Neural crest cell (in vitro differentiated cells): ENCODE measurements at regions not wholly inside any gene's neighbourhood (a gene's known extent, or its start where the extent isn't known, plus 50 kb on each side); places are given as distances from the start of the nearest gene placed in this dataset.

Experiments used
- DNase-seq: peaks from one replicate; pipeline ENCODE4 v3.0.0; 2021; ENCODE audit warnings: low read depth, mixed read lengths, low spot score
- H3K27ac Mint-ChIP-seq: one replicate; pipeline ENCODE4 v1.8.0; 2021; ENCODE audit warnings: mild to moderate bottlenecking, mixed read lengths; ENCODE audit not compliant: unreplicated experiment
- H3K27me3 Mint-ChIP-seq: 2 replicates; pipeline ENCODE4 v1.8.0; 2021; ENCODE audit warnings: low read depth, mild to moderate bottlenecking, mixed read lengths
- H3K36me3 Mint-ChIP-seq: 2 replicates; pipeline ENCODE4 v1.8.0; 2021; ENCODE audit warnings: low read depth, mild to moderate bottlenecking, mixed read lengths
- H3K4me1 Mint-ChIP-seq: 2 replicates; pipeline ENCODE4 v1.8.0; 2021; ENCODE audit warnings: mixed read lengths
- H3K4me3 Mint-ChIP-seq: one replicate; pipeline ENCODE4 v1.8.0; 2021; ENCODE audit warnings: mild to moderate bottlenecking, mixed read lengths
- H3K9me3 Mint-ChIP-seq: 2 replicates; pipeline ENCODE4 v1.8.0; 2021; ENCODE audit warnings: mixed read lengths
- TF ChIP-seq, protein P1 (sequence below): fragments of 200-600 bp; sonication (generic); conservative IDR thresholded peaks from 2 replicates; pipeline ENCODE4 v1.5.0; 2021; ENCODE audit warnings: antibody characterized with exemption, mild to moderate bottlenecking

DNA sequence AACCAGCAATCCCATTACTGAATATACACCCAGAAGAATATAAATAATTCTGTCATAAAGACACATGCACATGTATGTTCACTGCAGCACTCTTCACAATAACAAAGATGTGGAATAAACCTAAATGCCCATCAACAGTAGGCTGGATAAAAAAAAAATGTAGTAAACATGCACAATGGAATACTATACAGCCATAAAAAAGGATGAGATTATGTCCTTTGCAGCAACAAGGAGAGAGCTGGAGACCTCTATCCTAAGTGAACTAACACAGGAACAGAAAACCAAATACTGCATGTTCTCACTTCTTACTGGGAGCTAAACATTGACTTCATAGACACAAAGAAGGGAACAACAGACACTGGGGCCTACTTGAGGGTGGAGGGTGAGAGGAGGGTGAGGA is 2067.7 kb downstream of the ARAP2 start:
- H3K27me3 Mint-ChIP-seq, result no peaks in the 10 kb centered on the region
- no peak for DNase-seq
- no peak overlapping the region for H3K4me3 Mint-ChIP-seq
- no peak overlapping the region for H3K27ac Mint-ChIP-seq
- TF ChIP-seq, protein P1, sequence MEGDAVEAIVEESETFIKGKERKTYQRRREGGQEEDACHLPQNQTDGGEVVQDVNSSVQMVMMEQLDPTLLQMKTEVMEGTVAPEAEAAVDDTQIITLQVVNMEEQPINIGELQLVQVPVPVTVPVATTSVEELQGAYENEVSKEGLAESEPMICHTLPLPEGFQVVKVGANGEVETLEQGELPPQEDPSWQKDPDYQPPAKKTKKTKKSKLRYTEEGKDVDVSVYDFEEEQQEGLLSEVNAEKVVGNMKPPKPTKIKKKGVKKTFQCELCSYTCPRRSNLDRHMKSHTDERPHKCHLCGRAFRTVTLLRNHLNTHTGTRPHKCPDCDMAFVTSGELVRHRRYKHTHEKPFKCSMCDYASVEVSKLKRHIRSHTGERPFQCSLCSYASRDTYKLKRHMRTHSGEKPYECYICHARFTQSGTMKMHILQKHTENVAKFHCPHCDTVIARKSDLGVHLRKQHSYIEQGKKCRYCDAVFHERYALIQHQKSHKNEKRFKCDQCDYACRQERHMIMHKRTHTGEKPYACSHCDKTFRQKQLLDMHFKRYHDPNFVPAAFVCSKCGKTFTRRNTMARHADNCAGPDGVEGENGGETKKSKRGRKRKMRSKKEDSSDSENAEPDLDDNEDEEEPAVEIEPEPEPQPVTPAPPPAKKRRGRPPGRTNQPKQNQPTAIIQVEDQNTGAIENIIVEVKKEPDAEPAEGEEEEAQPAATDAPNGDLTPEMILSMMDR, result no peak
- H3K36me3 Mint-ChIP-seq, result no peaks in the 10 kb centered on the region
- H3K9me3 Mint-ChIP-seq, result peaks cover 2% of the 10 kb centered on the region
- H3K4me1 Mint-ChIP-seq, result no peaks in the 10 kb centered on the region

DNA sequence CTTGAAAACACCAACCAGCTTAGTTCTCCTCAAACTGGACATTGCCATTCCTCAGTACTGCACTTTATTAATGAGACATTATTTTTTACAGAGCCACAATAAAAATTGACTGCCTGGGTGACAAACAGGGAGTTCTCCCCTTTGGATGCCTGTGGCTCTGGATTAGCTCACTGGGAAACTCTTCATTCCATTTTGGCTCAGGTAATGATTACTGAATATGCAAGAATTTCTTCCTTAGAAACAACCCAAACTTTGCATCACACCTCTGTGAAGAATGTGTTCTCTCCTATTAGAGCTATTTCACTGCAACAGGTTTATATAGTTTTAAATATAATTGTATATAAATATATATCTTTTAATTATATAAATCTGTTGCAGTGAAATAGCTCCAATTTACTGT is 2065.8 kb downstream of the ARAP2 start:
- TF ChIP-seq, protein P1, result no peak
- Mint-ChIP-seq H3K36me3 (no peaks in the 10 kb centered on the region), H3K27ac (no peak overlapping the region), H3K4me1 (no peaks in the 10 kb centered on the region), H3K4me3 (no peak overlapping the region), H3K27me3 (no peaks in the 10 kb centered on the region), H3K9me3 (peaks cover 2% of the 10 kb centered on the region)
- no peak for DNase-seq

DNA sequence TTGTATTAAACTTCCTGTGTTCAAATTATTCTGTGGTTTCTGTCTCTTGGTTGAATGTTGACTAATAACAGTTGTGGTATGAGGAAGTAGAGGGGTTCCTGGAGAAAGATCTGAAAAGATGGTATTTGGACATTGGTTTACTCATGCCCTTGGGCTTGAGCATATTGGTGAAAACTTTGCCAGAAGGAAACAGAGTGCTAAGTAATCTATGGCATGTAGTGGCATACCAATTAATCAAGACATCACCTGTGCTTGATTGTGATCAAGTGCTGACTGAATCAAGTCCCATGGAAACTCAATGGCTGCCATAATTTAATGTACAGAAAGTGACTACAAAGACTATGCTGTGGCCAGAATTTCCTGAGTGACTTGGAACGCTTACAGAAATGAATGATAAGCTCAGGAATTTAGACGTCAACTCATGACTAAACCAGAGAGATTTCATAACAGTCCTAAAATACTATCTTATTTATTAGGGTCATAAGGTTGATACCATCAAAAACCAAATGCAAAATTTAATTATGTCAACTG is 2062.9 kb downstream of the ARAP2 start:
- Mint-ChIP-seq H3K27ac (no peak overlapping the region), H3K4me3 (no peak overlapping the region), H3K4me1 (no peaks in the 10 kb centered on the region), H3K27me3 (no peaks in the 10 kb centered on the region), H3K36me3 (no peaks in the 10 kb centered on the region), H3K9me3 (peaks cover 2% of the 10 kb centered on the region)
- DNase-seq, result no peak
- TF ChIP-seq, protein P1, result no peak

DNA sequence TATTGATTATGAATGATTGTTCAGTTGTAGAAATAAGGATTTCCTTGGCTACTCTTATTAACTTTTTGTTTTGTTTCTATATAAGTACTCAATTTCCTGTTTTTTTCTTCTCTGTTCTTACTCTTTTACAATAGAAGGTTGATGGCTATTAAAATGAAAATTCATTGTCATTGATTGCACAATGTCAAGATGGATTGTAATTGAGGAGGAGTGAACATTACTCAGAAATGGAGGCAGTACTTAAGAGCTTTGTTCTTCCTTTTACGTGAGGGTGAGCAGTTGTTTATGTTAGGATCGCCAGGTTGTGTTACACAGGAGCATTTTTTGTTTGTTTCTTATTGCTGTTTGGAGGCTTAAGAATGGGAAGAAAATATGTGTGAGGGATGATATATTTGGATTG is 2062.4 kb downstream of the ARAP2 start:
- Mint-ChIP-seq H3K36me3 (no peaks in the 10 kb centered on the region), H3K9me3 (peaks cover 2% of the 10 kb centered on the region), H3K27me3 (no peaks in the 10 kb centered on the region), H3K4me1 (no peaks in the 10 kb centered on the region), H3K4me3 (no peak overlapping the region), H3K27ac (no peak overlapping the region)
- TF ChIP-seq, protein P1, result no peak
- no peak for DNase-seq

DNA sequence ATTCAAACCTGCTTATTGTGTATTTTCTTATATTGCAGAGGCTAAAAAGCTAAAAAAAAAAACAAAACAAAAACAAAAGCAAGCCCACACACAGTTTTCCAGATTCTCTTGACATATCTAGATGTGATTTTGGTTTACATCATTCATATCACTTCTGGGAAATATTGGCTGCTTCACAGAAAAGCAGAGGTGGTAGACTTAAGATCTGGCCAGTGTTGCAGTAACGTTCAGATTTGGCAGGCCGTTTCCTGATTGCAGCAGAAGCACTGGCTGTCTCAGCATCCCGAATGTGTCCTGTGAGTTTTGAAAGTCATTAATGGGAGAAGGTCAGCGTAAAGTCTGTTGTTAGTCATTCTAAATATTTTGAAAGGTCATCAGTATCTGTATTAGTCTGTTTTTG is 2062.0 kb downstream of the ARAP2 start:
- H3K27ac Mint-ChIP-seq, result no peak overlapping the region
- no peak for DNase-seq
- TF ChIP-seq, protein P1, result no peak
- H3K27me3 Mint-ChIP-seq, result no peaks in the 10 kb centered on the region
- H3K4me1 Mint-ChIP-seq, result no peaks in the 10 kb centered on the region
- H3K4me3 Mint-ChIP-seq, result no peak overlapping the region
- H3K36me3 Mint-ChIP-seq, result no peaks in the 10 kb centered on the region
- peaks cover 2% of the 10 kb centered on the region for H3K9me3 Mint-ChIP-seq

DNA sequence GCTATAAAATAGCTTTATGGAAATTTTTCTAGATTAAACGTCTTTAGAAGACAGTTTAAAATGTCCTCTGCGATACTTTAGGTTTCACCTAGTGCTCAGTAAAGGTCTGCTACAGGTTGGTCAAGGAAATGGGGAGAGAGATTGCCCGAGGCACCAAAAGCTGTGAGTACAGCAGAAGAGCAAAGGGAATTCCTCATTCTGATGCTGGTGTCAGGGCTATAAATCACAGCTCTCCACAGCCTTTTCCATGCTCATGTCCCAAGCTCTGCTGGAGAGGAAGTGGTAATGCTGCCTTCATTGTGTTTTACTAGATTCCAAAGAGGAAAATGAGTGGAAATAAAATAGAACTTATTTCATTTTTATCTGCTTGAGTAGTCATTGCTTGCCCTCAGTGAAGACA is 2060.4 kb downstream of the ARAP2 start:
- Mint-ChIP-seq H3K36me3 (no peaks in the 10 kb centered on the region), H3K4me3 (no peak overlapping the region), H3K27ac (no peak overlapping the region), H3K4me1 (no peaks in the 10 kb centered on the region), H3K27me3 (no peaks in the 10 kb centered on the region), H3K9me3 (peaks cover 2% of the 10 kb centered on the region)
- no peak for DNase-seq
- TF ChIP-seq, protein P1, result no peak
